ENCODE measurements at regions not wholly inside any gene's neighbourhood (a gene's known extent, or its start where the extent isn't known, plus 50 kb on each side); places are given as distances from the start of the nearest gene placed in this dataset.

GRCh38 chr18:39692367-39693015 is 2126.9 kb upstream of the CELF4 start:
- H3F3A ChIP-seq (ENCODE audit: insufficient read depth, low read length), result no peaks in the 10 kb centered on the region
- H3K27me3 ChIP-seq (ENCODE audit: insufficient read depth, low read length), result no peaks in the 10 kb centered on the region
- no peak overlapping the region for H2AFZ ChIP-seq (ENCODE audit: low read length)
- no peaks in the 10 kb centered on the region for H3K9me2 ChIP-seq (ENCODE audit: low read depth, low read length)
- no peak overlapping the region for H3K9ac ChIP-seq (ENCODE audit: low read length)
- TF ChIP-seq EZH2 (IDR thresholded peaks at IDR 0.05; ENCODE audit: borderline replicate concordance, low read length) (no peak), CTCF (IDR thresholded peaks at IDR 0.05; ENCODE audit: low read length) (no peak)
- no peaks in the 10 kb centered on the region for H3K9me3 ChIP-seq (ENCODE audit: low read length)
- no peak overlapping the region for H3K4me3 ChIP-seq (ENCODE audit: low read depth, low read length, poor library complexity, severe bottlenecking)
- no peaks in the 10 kb centered on the region for H3K79me2 ChIP-seq (ENCODE audit: insufficient read depth, low read length)
- H3K4me2 ChIP-seq (ENCODE audit: low read length), result no peak overlapping the region
- no peaks in the 10 kb centered on the region for H3K4me1 ChIP-seq (ENCODE audit: insufficient read depth, low read length, severe bottlenecking)
- no peak overlapping the region for H3K27ac ChIP-seq (ENCODE audit: low read depth, low read length, poor library complexity, severe bottlenecking)
- no peaks in the 10 kb centered on the region for H4K20me1 ChIP-seq (ENCODE audit: insufficient read depth, low read length)
- no peaks in the 10 kb centered on the region for H3K36me3 ChIP-seq (ENCODE audit: insufficient read depth, low read length)

DNA sequence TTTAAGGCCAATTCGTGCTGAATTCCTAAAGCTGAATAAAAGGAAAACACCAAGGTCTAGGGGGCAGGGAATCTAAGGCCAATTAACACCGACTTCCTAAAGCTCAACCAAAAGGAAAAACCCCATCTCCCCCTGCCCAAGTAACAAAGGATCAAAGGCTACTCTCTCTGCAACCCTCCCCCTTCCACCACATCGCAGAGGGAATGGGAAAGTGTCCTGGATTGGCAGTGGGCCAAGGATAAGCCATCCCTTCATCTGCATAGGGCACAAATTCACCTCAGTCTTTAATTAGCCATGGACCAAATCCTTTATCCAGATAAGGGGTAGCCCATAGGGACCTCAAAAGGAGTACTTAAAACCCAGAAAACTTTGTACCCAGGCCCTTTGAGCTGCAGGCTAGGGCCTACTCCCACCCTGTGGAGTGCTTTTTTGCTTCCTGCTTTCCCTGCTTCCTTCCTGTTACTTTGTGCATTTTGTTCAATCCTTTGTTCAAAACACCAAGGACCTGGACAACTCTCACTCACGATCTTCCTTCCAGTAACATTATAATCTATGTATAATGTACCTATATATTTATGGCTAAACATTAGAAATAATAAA is 2119.8 kb upstream of the CELF4 start:
- Histone ChIP-seq H3K27me3 (ENCODE audit: insufficient read depth, low read length) (no peaks in the 10 kb centered on the region), H3K9me2 (ENCODE audit: low read depth, low read length) (no peaks in the 10 kb centered on the region), H3F3A (ENCODE audit: insufficient read depth, low read length) (no peaks in the 10 kb centered on the region), H3K36me3 (ENCODE audit: insufficient read depth, low read length) (no peaks in the 10 kb centered on the region), H2AFZ (ENCODE audit: low read length) (no peak overlapping the region), H3K9me3 (ENCODE audit: low read length) (no peaks in the 10 kb centered on the region), H3K79me2 (ENCODE audit: insufficient read depth, low read length) (no peaks in the 10 kb centered on the region), H4K20me1 (ENCODE audit: insufficient read depth, low read length) (no peaks in the 10 kb centered on the region), H3K4me3 (ENCODE audit: low read depth, low read length, poor library complexity, severe bottlenecking) (no peak overlapping the region), H3K27ac (ENCODE audit: low read depth, low read length, poor library complexity, severe bottlenecking) (no peak overlapping the region), H3K4me2 (ENCODE audit: low read length) (no peak overlapping the region), H3K4me1 (ENCODE audit: insufficient read depth, low read length, severe bottlenecking) (no peaks in the 10 kb centered on the region), H3K9ac (ENCODE audit: low read length) (no peak overlapping the region)
- no peak for TF ChIP-seq EZH2 (IDR thresholded peaks at IDR 0.05; ENCODE audit: borderline replicate concordance, low read length)
- TF ChIP-seq CTCF (IDR thresholded peaks at IDR 0.05; ENCODE audit: low read length), result no peak

- no peaks in the 10 kb centered on the region for H3K9me2 ChIP-seq (ENCODE audit: low read depth, low read length)
- H3K27ac ChIP-seq (ENCODE audit: low read depth, low read length, poor library complexity, severe bottlenecking), result no peak overlapping the region
- no peak overlapping the region for H2AFZ ChIP-seq (ENCODE audit: low read length)
- no peaks in the 10 kb centered on the region for H3K36me3 ChIP-seq (ENCODE audit: insufficient read depth, low read length)
- no peak overlapping the region for H3K4me3 ChIP-seq (ENCODE audit: low read depth, low read length, poor library complexity, severe bottlenecking)
- H3K4me2 ChIP-seq (ENCODE audit: low read length), result no peak overlapping the region
- H3K9ac ChIP-seq (ENCODE audit: low read length), result no peak overlapping the region
- H3K9me3 ChIP-seq (ENCODE audit: low read length), result no peaks in the 10 kb centered on the region
- H3K79me2 ChIP-seq (ENCODE audit: insufficient read depth, low read length), result no peaks in the 10 kb centered on the region
- no peaks in the 10 kb centered on the region for H3F3A ChIP-seq (ENCODE audit: insufficient read depth, low read length)
- no peaks in the 10 kb centered on the region for H4K20me1 ChIP-seq (ENCODE audit: insufficient read depth, low read length)
- no peak for TF ChIP-seq CTCF (IDR thresholded peaks at IDR 0.05; ENCODE audit: low read length)
- TF ChIP-seq EZH2 (IDR thresholded peaks at IDR 0.05; ENCODE audit: borderline replicate concordance, low read length), result no peak
- no peaks in the 10 kb centered on the region for H3K27me3 ChIP-seq (ENCODE audit: insufficient read depth, low read length)
- H3K4me1 ChIP-seq (ENCODE audit: insufficient read depth, low read length, severe bottlenecking), result no peaks in the 10 kb centered on the region
Observed at GRCh38 chr18:39681061-39681460, 2115.5 kb upstream of the CELF4 start.
